NT2/D1 (cell line): ENCODE measurements at regions not wholly inside any gene's neighbourhood (a gene's known extent, or its start where the extent isn't known, plus 50 kb on each side); places are given as distances from the start of the nearest gene placed in this dataset.

Experiments
- YY1 ChIP-seq: IDR thresholded peaks from 2 replicates; pipeline ENCODE4 v1.6.1; 2011; ENCODE audit not compliant: insufficient read length, insufficient read depth
- ZNF274 ChIP-seq: IDR thresholded peaks from 2 replicates; pipeline ENCODE4 v1.6.1; 2011; ENCODE audit warnings: mild to moderate bottlenecking, low read depth, low read length

- TF ChIP-seq YY1 (no peak), ZNF274 (no peak)
Observed at GRCh38 chr14:88989911-88990310, 165.5 kb downstream of the TTC8 start.
